ENCODE measurements at regions not wholly inside any gene's neighbourhood (a gene's known extent, or its start where the extent isn't known, plus 50 kb on each side); places are given as distances from the start of the nearest gene placed in this dataset.

DNA sequence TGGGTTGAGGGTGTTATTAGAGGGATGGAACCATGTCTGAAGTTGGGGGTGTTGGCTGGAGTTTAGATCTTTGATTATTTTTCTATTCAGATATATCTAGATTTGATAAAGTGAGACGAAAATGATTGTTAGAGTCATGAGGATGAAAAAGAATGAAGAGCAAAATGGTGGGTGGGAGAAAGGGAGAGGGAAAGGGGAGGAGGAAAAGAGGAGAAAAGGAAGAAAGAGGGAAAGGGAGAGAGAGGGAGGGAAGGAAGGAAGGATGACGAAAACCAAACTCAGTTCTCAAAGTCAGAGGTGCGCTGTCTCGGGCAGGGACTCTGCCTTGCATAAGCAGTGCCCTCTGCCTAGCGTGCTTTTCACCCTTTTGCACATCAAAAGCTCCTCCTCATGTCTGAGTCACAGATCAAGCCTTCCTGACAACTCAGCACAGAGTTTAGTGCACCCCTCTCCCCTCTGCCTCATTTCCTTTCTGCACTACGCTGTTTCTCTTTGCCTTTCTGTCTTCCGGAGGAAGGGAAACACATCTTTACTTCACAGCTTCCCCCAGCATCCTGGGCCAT lies 225.8 kb upstream of the PROX1 start:
- Histone ChIP-seq H3K79me2 (ENCODE audit: insufficient read depth) (no peaks in the 10 kb centered on the region), H2AFZ (no peak overlapping the region), H3K9ac (no peak overlapping the region), H3K9me2 (ENCODE audit: insufficient read depth) (no peaks in the 10 kb centered on the region), H3F3A (ENCODE audit: insufficient read depth) (no peaks in the 10 kb centered on the region), H3K27ac (no peak overlapping the region), H3K36me3 (ENCODE audit: low read depth) (no peaks in the 10 kb centered on the region), H4K20me1 (ENCODE audit: insufficient read depth) (no peaks in the 10 kb centered on the region), H3K9me3 (ENCODE audit: low read depth) (no peaks in the 10 kb centered on the region), H3K4me2 (ENCODE audit: unreplicated experiment) (no peak overlapping the region), H3K4me1 (ENCODE audit: insufficient read depth) (no peaks in the 10 kb centered on the region), H3K27me3 (replicated peaks; ENCODE audit: insufficient read depth) (no peaks in the 10 kb centered on the region), H3K4me3 (no peak overlapping the region)
- peak; percentile 1 for DNase-seq
- in situ Hi-C loops (cut with MboI) = no loop called here
- TF ChIP-seq EZH2phosphoT487 (IDR thresholded peaks at IDR 0.05; ENCODE audit: insufficient read depth, low read depth) = no peak
- TF ChIP-seq EZH2 (IDR thresholded peaks at IDR 0.05; ENCODE audit: insufficient read depth, poor library complexity, severe bottlenecking) = no peak
- 17% methylated on average over 7 of the region's 7 CpGs for WGBS, 2 experiments (ENCODE audit: low coverage in 1 of 2, low lambda C conversion rate in 2 of 2, missing lambda C conversion rate in 2 of 2)

DNA sequence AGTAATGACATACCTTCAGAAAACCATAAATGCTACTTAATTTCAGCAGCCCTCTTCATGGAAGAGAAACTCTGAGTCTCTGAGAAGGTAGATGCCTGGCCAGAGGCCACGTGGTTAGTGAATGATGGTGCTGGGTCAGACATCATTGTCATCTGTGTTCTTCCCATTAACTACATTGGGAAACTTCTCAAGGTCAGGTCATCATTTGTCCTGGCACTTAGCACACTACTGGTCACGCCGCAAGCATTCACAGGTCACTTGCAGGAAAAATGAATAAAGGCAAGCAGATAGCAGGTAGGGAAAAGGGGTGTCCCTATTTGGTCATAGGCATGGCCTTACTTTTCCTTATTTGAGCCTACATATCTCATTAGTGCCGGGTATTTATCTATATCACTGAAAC lies 220.1 kb upstream of the PROX1 start:
- no peak overlapping the region for H3K27ac ChIP-seq
- H2AFZ ChIP-seq = no peak overlapping the region
- H3K79me2 ChIP-seq (ENCODE audit: insufficient read depth) = no peaks in the 10 kb centered on the region
- in situ Hi-C loops (cut with MboI) = no loop called here
- H3F3A ChIP-seq (ENCODE audit: insufficient read depth) = no peaks in the 10 kb centered on the region
- no peaks in the 10 kb centered on the region for H3K27me3 ChIP-seq (replicated peaks; ENCODE audit: insufficient read depth)
- no peaks in the 10 kb centered on the region for H3K36me3 ChIP-seq (ENCODE audit: low read depth)
- no peaks in the 10 kb centered on the region for H3K9me3 ChIP-seq (ENCODE audit: low read depth)
- no peak overlapping the region for H3K9ac ChIP-seq
- no peak overlapping the region for H3K4me3 ChIP-seq
- no peak for DNase-seq
- no peaks in the 10 kb centered on the region for H3K4me1 ChIP-seq (ENCODE audit: insufficient read depth)
- H3K4me2 ChIP-seq (ENCODE audit: unreplicated experiment) = no peak overlapping the region
- no peak for TF ChIP-seq EZH2phosphoT487 (IDR thresholded peaks at IDR 0.05; ENCODE audit: insufficient read depth, low read depth)
- no peak for TF ChIP-seq EZH2 (IDR thresholded peaks at IDR 0.05; ENCODE audit: insufficient read depth, poor library complexity, severe bottlenecking)
- WGBS, 2 experiments (ENCODE audit: low coverage in 1 of 2, low lambda C conversion rate in 2 of 2, missing lambda C conversion rate in 2 of 2) = 32 to 46% methylated on average over 4 of the region's 4 CpGs
- H4K20me1 ChIP-seq (ENCODE audit: insufficient read depth) = no peaks in the 10 kb centered on the region
- no peaks in the 10 kb centered on the region for H3K9me2 ChIP-seq (ENCODE audit: insufficient read depth)

DNA sequence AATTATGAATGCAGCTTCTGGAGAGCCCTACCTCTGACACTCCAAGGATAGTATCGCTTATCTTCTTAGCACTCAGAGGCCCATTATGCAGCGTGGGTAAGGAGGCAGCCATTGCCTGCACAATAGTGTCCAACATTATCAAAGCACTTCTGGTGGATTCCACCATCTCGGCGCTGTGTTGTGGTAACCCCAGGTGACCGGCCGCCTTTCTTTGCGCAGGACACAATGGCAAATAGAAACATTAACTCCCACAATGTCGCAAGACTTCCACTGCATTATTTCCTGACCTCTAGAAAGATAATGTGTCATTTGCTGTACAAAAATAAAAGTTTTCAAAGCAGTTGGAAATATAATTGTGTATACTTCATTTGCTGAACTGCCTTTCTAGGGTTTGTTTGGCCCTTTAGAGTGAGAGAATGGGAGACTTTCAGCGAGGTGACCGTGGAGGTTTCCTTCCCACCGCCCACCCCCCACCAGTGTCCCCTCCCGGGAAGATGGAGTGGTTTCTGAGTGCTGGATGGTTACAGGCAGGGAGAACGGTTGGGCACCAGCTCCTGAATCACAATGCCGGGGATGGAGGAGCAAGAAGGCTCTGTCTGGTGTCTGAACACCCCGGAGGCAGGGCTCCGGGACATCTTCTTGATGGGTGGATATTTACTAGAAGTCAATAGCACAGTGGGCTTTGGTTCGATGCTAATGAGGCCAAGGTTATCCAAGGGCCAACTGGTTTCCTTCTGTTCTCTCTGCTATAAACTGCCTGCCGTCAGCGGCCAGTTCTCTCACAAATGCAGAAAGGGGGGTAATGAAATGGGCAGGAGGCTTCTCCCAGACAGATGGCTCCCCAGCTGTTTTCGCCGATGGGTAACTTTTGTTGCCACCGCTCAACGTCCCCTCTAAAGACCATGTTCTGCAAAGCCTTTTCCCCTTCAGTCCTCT lies 215.4 kb upstream of the PROX1 start:
- H3K9me2 ChIP-seq (ENCODE audit: insufficient read depth) = no peaks in the 10 kb centered on the region
- no peak overlapping the region for H3K4me2 ChIP-seq (ENCODE audit: unreplicated experiment)
- H3K9ac ChIP-seq = no peak overlapping the region
- no peak for DNase-seq
- no peaks in the 10 kb centered on the region for H3K36me3 ChIP-seq (ENCODE audit: low read depth)
- H2AFZ ChIP-seq = no peak overlapping the region
- no peak overlapping the region for H3K27ac ChIP-seq
- no peaks in the 10 kb centered on the region for H3K79me2 ChIP-seq (ENCODE audit: insufficient read depth)
- in situ Hi-C loops (cut with MboI) = no loop called here
- TF ChIP-seq EZH2phosphoT487 (IDR thresholded peaks at IDR 0.05; ENCODE audit: insufficient read depth, low read depth) (no peak), EZH2 (IDR thresholded peaks at IDR 0.05; ENCODE audit: insufficient read depth, poor library complexity, severe bottlenecking) (no peak)
- no peak overlapping the region for H3K4me3 ChIP-seq
- no peaks in the 10 kb centered on the region for H3K27me3 ChIP-seq (replicated peaks; ENCODE audit: insufficient read depth)
- no peaks in the 10 kb centered on the region for H3K4me1 ChIP-seq (ENCODE audit: insufficient read depth)
- H3K9me3 ChIP-seq (ENCODE audit: low read depth) = no peaks in the 10 kb centered on the region
- H4K20me1 ChIP-seq (ENCODE audit: insufficient read depth) = no peaks in the 10 kb centered on the region
- 32 to 33% methylated on average over 23 of the region's 23 CpGs for WGBS, 2 experiments (ENCODE audit: low coverage in 1 of 2, low lambda C conversion rate in 2 of 2, missing lambda C conversion rate in 2 of 2)
- H3F3A ChIP-seq (ENCODE audit: insufficient read depth) = no peaks in the 10 kb centered on the region

DNA sequence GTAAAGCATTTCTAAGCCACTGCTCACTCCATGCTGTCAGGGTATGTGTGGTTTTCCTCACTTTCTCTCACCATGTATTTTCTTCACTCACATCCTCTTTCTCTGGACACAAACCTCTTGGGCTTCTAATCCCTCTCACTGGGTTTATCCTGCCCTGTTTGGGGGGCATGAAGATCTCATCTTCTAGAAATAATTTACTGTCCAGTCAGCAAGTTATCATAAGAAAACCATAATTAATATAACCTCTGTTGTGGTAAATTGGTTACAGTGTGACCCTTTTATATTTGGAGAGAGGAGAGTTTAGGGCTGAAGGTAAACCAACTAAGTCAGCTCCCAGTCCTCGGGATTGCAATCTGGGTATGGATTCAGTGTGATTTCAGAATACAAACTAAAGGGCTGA lies 213.8 kb upstream of the PROX1 start:
- TF ChIP-seq EZH2phosphoT487 (IDR thresholded peaks at IDR 0.05; ENCODE audit: insufficient read depth, low read depth) (no peak), EZH2 (IDR thresholded peaks at IDR 0.05; ENCODE audit: insufficient read depth, poor library complexity, severe bottlenecking) (no peak)
- Histone ChIP-seq H3K9ac (no peak overlapping the region), H4K20me1 (ENCODE audit: insufficient read depth) (no peaks in the 10 kb centered on the region), H3K9me3 (ENCODE audit: low read depth) (no peaks in the 10 kb centered on the region), H3F3A (ENCODE audit: insufficient read depth) (no peaks in the 10 kb centered on the region), H3K9me2 (ENCODE audit: insufficient read depth) (no peaks in the 10 kb centered on the region), H3K79me2 (ENCODE audit: insufficient read depth) (no peaks in the 10 kb centered on the region), H2AFZ (no peak overlapping the region), H3K36me3 (ENCODE audit: low read depth) (no peaks in the 10 kb centered on the region), H3K4me2 (ENCODE audit: unreplicated experiment) (no peak overlapping the region), H3K27ac (no peak overlapping the region), H3K4me3 (no peak overlapping the region), H3K27me3 (replicated peaks; ENCODE audit: insufficient read depth) (no peaks in the 10 kb centered on the region), H3K4me1 (ENCODE audit: insufficient read depth) (no peaks in the 10 kb centered on the region)
- no peak for DNase-seq
- 6 to 14% methylated on average over 1 of the region's 1 CpG for WGBS, 2 experiments (ENCODE audit: low coverage in 1 of 2, low lambda C conversion rate in 2 of 2, missing lambda C conversion rate in 2 of 2)
- in situ Hi-C loops (cut with MboI) = no loop called here

Data from GM23248 (cell line).